ENCODE measurements at regions not wholly inside any gene's neighbourhood (a gene's known extent, or its start where the extent isn't known, plus 50 kb on each side); places are given as distances from the start of the nearest gene placed in this dataset.

GRCh38 chr10:33886299-33886698 lies 551.8 kb upstream of the NRP1 start:
- TF ChIP-seq CTCF (IDR thresholded peaks at IDR 0.05) (no peak), POLR2A (IDR thresholded peaks at IDR 0.05) (no peak)

Measured in uterus (tissue), 2 donors.